ENCODE measurements at regions not wholly inside any gene's neighbourhood (a gene's known extent, or its start where the extent isn't known, plus 50 kb on each side); places are given as distances from the start of the nearest gene placed in this dataset.

GRCh38 chr11:33449798-33450197 lies 192.6 kb downstream of the HIPK3 start:
- Mint-ChIP-seq H3K4me3 (no peak overlapping the region), H3K27ac (no peak overlapping the region), H3K9me3 (no peaks in the 10 kb centered on the region), H3K36me3 (ENCODE audit: low read depth) (no peaks in the 10 kb centered on the region), H3K27me3 (peaks cover 12% of the 10 kb centered on the region), H3K4me1 (no peaks in the 10 kb centered on the region)
- no peak for TF ChIP-seq CTCF (IDR thresholded peaks at IDR 0.05)
- ChIA-PET CTCF (no interaction called here), POLR2A (no interaction called here)
- intact Hi-C loops (cut with micrococcal nuclease), result no loop called here
- DNase-seq (no peak), ATAC-seq (ENCODE audit: low read depth) (no peak)

DNA sequence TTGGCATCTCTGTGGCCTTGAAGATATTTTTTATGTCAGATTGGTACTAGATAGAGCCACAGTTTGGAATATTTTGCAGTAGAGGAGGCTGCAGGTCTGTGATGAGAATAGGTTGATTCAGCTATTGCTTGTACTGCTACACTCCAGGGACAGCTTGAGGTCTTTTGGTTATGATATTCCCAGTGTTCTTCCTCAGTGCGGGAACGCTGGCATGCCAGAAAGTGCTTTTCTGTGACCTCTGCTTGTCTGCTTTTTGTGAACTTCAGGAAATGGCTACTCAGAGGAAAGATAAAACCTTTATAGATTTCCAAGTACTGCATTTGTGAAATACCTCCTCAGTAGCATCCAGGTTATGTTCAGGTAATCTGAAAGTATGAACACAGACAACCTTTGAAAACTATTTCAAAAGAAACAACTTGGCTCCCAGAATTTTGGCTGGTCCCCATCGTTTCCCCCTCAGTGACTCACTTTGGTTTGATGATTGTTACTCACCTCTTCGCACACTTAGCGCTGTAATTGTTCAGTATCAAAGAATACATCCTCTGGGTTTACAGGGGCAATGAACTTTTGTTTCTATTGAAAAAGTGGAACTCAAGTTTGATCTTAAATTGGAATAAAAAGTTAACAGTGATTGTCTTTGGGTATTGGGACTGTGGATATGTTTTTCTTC lies 191.4 kb downstream of the HIPK3 start:
- no peak overlapping the region for H3K4me3 Mint-ChIP-seq
- TF ChIP-seq CTCF (IDR thresholded peaks at IDR 0.05), result no peak
- H3K27me3 Mint-ChIP-seq, result peaks cover 14% of the 10 kb centered on the region
- ChIA-PET POLR2A (no interaction called here), CTCF (no interaction called here)
- no peaks in the 10 kb centered on the region for H3K4me1 Mint-ChIP-seq
- no peaks in the 10 kb centered on the region for H3K9me3 Mint-ChIP-seq
- H3K36me3 Mint-ChIP-seq (ENCODE audit: low read depth), result no peaks in the 10 kb centered on the region
- intact Hi-C loops (cut with micrococcal nuclease), result no loop called here
- no peak for ATAC-seq (ENCODE audit: low read depth)
- no peak overlapping the region for H3K27ac Mint-ChIP-seq
- DNase-seq, result no peak

- ATAC-seq (ENCODE audit: low read depth), result no peak
- Mint-ChIP-seq H3K27ac (no peak overlapping the region), H3K4me3 (no peak overlapping the region), H3K36me3 (ENCODE audit: low read depth) (no peaks in the 10 kb centered on the region), H3K9me3 (no peaks in the 10 kb centered on the region), H3K4me1 (no peaks in the 10 kb centered on the region), H3K27me3 (peaks cover 10% of the 10 kb centered on the region)
- CTCF ChIA-PET, result no interaction called here
- intact Hi-C loops (cut with micrococcal nuclease), result no loop called here
- DNase-seq, result no peak
- TF ChIP-seq CTCF (IDR thresholded peaks at IDR 0.05), result no peak
- POLR2A ChIA-PET, result no interaction called here
These were observed 188.6 kb downstream of the HIPK3 start for GRCh38 chr11:33445761-33446161.

GRCh38 chr11:33444835-33445594 lies 187.8 kb downstream of the HIPK3 start:
- intact Hi-C loops (cut with micrococcal nuclease), result no loop called here
- POLR2A ChIA-PET, result no interaction called here
- Mint-ChIP-seq H3K27ac (no peak overlapping the region), H3K4me3 (no peak overlapping the region), H3K36me3 (ENCODE audit: low read depth) (no peaks in the 10 kb centered on the region), H3K9me3 (no peaks in the 10 kb centered on the region), H3K4me1 (no peaks in the 10 kb centered on the region), H3K27me3 (peaks cover 9% of the 10 kb centered on the region)
- TF ChIP-seq CTCF (IDR thresholded peaks at IDR 0.05), result no peak
- CTCF ChIA-PET, result no interaction called here
- no peak for DNase-seq
- ATAC-seq (ENCODE audit: low read depth), result no peak

GRCh38 chr11:33443684-33444083 lies 186.5 kb downstream of the HIPK3 start:
- Mint-ChIP-seq H3K27ac (no peak overlapping the region), H3K4me3 (no peak overlapping the region), H3K27me3 (peaks cover 7% of the 10 kb centered on the region), H3K36me3 (ENCODE audit: low read depth) (no peaks in the 10 kb centered on the region), H3K9me3 (no peaks in the 10 kb centered on the region), H3K4me1 (no peaks in the 10 kb centered on the region)
- TF ChIP-seq CTCF (IDR thresholded peaks at IDR 0.05), result no peak
- CTCF ChIA-PET, result interaction anchor here (0.6 kb wide), 1 partner anchor 47 kb away, joined by 3 read pairs; no protein-coding TSS in a partner anchor
- intact Hi-C loops (cut with micrococcal nuclease), result no loop called here
- DNase-seq (no peak), ATAC-seq (ENCODE audit: low read depth) (no peak)
- POLR2A ChIA-PET, result no interaction called here

All from activated B cell treated with CpG ODN at 0.5 μM for 24 hours (primary cell).